ENCODE measurements at regions not wholly inside any gene's neighbourhood (a gene's known extent, or its start where the extent isn't known, plus 50 kb on each side); places are given as distances from the start of the nearest gene placed in this dataset.

GRCh38 chr21:22128671-22129070 is 1130.5 kb downstream of the NCAM2 start:
- Histone ChIP-seq H3K9me3 (ENCODE audit: control insufficient read depth in 1 of 2, insufficient read depth in 1 of 2, low read depth in 1 of 2, low read length in 2 of 2) (peaks cover 25 to 32% of the 10 kb centered on the region in 2 experiments; a peak in 3 of 4 replicates), H3K27me3 (ENCODE audit: insufficient read depth, low read length) (no peaks in the 10 kb centered on the region), H4K20me1 (ENCODE audit: insufficient read depth) (no peaks in the 10 kb centered on the region), H3K36me3 (ENCODE audit: control insufficient read depth in 1 of 2, insufficient read depth in 2 of 2, low read length in 2 of 2) (no peaks in the 10 kb centered on the region), H3K9ac (ENCODE audit: low read length) (no peak overlapping the region), H3K27ac (ENCODE audit: low read depth, low read length) (no peak overlapping the region), H3K4me1 (ENCODE audit: control insufficient read depth in 1 of 2, insufficient read depth in 2 of 2, low read length in 2 of 2) (no peaks in the 10 kb centered on the region), H3K4me3 (replicated peaks in 1 of 2; ENCODE audit: low read depth in 1 of 2, low read length in 2 of 2) (no peak overlapping the region), H2AFZ (ENCODE audit: low read depth, low read length, poor library complexity, severe bottlenecking) (no peak overlapping the region), H3K79me2 (ENCODE audit: insufficient read depth, low read length) (no peaks in the 10 kb centered on the region), H3K4me2 (ENCODE audit: low read length) (no peak overlapping the region), H3K9me2 (ENCODE audit: insufficient read depth) (no peaks in the 10 kb centered on the region)
- intact Hi-C loops (cut with micrococcal nuclease): no loop called here
- DNase-seq (ENCODE audit: low read depth, low spot score) (no peak), ATAC-seq (no peak)
- no TSS peak for BruUV-seq (replicated peaks)
- POLR2A ChIA-PET: no interaction called here
- TF ChIP-seq ELF1 (IDR thresholded peaks at IDR 0.05; ENCODE audit: borderline replicate concordance, low read depth) (no peak), CEBPB (IDR thresholded peaks at IDR 0.05; ENCODE audit: low read depth) (no peak), SIN3A (IDR thresholded peaks at IDR 0.05; ENCODE audit: low read depth) (no peak), YY1 (IDR thresholded peaks at IDR 0.05; ENCODE audit: extremely low read depth, insufficient replicate concordance, low read depth, low read length) (no peak), ZNF274 (IDR thresholded peaks at IDR 0.05; ENCODE audit: low read depth, low read length) (no peak), EZH2phosphoT487 (IDR thresholded peaks at IDR 0.05; ENCODE audit: borderline replicate concordance) (no peak), REST (IDR thresholded peaks at IDR 0.05; ENCODE audit: low read depth) (no peak), EZH2 (IDR thresholded peaks at IDR 0.05) (no peak), TCF7L2 (IDR thresholded peaks at IDR 0.05; ENCODE audit: borderline replicate concordance, extremely low read depth, insufficient read depth, insufficient read length) (no peak), ATF3 (IDR thresholded peaks at IDR 0.05) (no peak), ZFX (IDR thresholded peaks at IDR 0.05) (no peak), RAD21 (IDR thresholded peaks at IDR 0.05; ENCODE audit: low read depth) (no peak), ZBTB33 (IDR thresholded peaks at IDR 0.05; ENCODE audit: extremely low read depth, insufficient replicate concordance, low read length) (no peak), CBX3 (IDR thresholded peaks at IDR 0.05; ENCODE audit: low read depth) (no peak), POLR2A (IDR thresholded peaks at IDR 0.05; ENCODE audit: borderline replicate concordance, extremely low read depth, insufficient read depth, insufficient read length) (no peak), FOSL1 (IDR thresholded peaks at IDR 0.05; ENCODE audit: low read depth) (no peak), SP1 (IDR thresholded peaks at IDR 0.05; ENCODE audit: low read depth) (no peak), CTCF (IDR thresholded peaks at IDR 0.05 in 2 of 3, conservative IDR thresholded peaks at IDR 0.05 in 1 of 3; ENCODE audit: borderline replicate concordance in 1 of 3, insufficient read depth in 1 of 3, low read depth in 2 of 3, low read length in 2 of 3) (no peak)
- TF ChIP-seq, protein P1, sequence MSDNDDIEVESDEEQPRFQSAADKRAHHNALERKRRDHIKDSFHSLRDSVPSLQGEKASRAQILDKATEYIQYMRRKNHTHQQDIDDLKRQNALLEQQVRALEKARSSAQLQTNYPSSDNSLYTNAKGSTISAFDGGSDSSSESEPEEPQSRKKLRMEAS (IDR thresholded peaks at IDR 0.05): no peak
- CTCF ChIA-PET: no interaction called here
- RAD21 ChIA-PET (ENCODE audit: low non-redundant PET in 1 of 2, low total read pairs in 2 of 2, uncharacterized antibody in 2 of 2, unreplicated experiment in 2 of 2): no interaction called here

All from HCT116 (cell line).